ENCODE measurements at regions not wholly inside any gene's neighbourhood (a gene's known extent, or its start where the extent isn't known, plus 50 kb on each side); places are given as distances from the start of the nearest gene placed in this dataset.

- Histone ChIP-seq H3K9me3 (no peaks in the 10 kb centered on the region), H3K4me3 (no peak overlapping the region), H3K36me3 (no peaks in the 10 kb centered on the region), H3K27ac (no peak overlapping the region), H3K27me3 (no peaks in the 10 kb centered on the region), H3K4me1 (no peaks in the 10 kb centered on the region)
- DNase-seq (no peak), ATAC-seq (ENCODE audit: low FRiP score in 2 of 2) (no peak)
- WGBS, 2 donors: 100% methylated on average over 1 of the region's 1 CpG
- TF ChIP-seq POLR2AphosphoS5 (IDR thresholded peaks at IDR 0.05) (no peak), EP300 (IDR thresholded peaks at IDR 0.05) (no peak), CTCF (IDR thresholded peaks at IDR 0.05) (no peak), POLR2A (IDR thresholded peaks at IDR 0.05) (no peak)
Observed at GRCh38 chr2:55973673-55974072, 50.1 kb upstream of the EFEMP1 start.

GRCh38 chr2:55976681-55977080 is 53.1 kb upstream of the EFEMP1 start:
- Histone ChIP-seq H3K9me3 (no peaks in the 10 kb centered on the region), H3K4me1 (no peaks in the 10 kb centered on the region), H3K27ac (no peak overlapping the region), H3K36me3 (no peaks in the 10 kb centered on the region), H3K27me3 (no peaks in the 10 kb centered on the region), H3K4me3 (no peak overlapping the region)
- DNase-seq (no peak), ATAC-seq (ENCODE audit: low FRiP score in 2 of 2) (no peak)
- no peak for TF ChIP-seq POLR2A (IDR thresholded peaks at IDR 0.05)
- no peak for TF ChIP-seq CTCF (IDR thresholded peaks at IDR 0.05)
- TF ChIP-seq EP300 (IDR thresholded peaks at IDR 0.05): no peak
- no peak for TF ChIP-seq POLR2AphosphoS5 (IDR thresholded peaks at IDR 0.05)

- ATAC-seq (ENCODE audit: low FRiP score in 2 of 2) (peak in 1 of 2 donors; percentile 24), DNase-seq (no peak)
- no peaks in the 10 kb centered on the region for H3K4me1 ChIP-seq
- no peak overlapping the region for H3K4me3 ChIP-seq
- WGBS, 2 donors: 25 to 29% methylated on average over 1 of the region's 1 CpG
- H3K36me3 ChIP-seq: no peaks in the 10 kb centered on the region
- no peak overlapping the region for H3K27ac ChIP-seq
- no peaks in the 10 kb centered on the region for H3K9me3 ChIP-seq
- no peaks in the 10 kb centered on the region for H3K27me3 ChIP-seq
- TF ChIP-seq EP300 (IDR thresholded peaks at IDR 0.05) (no peak), CTCF (IDR thresholded peaks at IDR 0.05) (no peak), POLR2AphosphoS5 (IDR thresholded peaks at IDR 0.05) (no peak), POLR2A (IDR thresholded peaks at IDR 0.05) (no peak)
Observed at GRCh38 chr2:55985406-55985805, 61.8 kb upstream of the EFEMP1 start.

- TF ChIP-seq POLR2AphosphoS5 (IDR thresholded peaks at IDR 0.05) (no peak), POLR2A (IDR thresholded peaks at IDR 0.05) (no peak), CTCF (IDR thresholded peaks at IDR 0.05) (no peak), EP300 (IDR thresholded peaks at IDR 0.05) (no peak)
- H3K9me3 ChIP-seq: no peaks in the 10 kb centered on the region
- H3K4me3 ChIP-seq: no peak overlapping the region
- no peaks in the 10 kb centered on the region for H3K4me1 ChIP-seq
- H3K27ac ChIP-seq: no peak overlapping the region
- ATAC-seq (ENCODE audit: low FRiP score in 2 of 2): no peak
- DNase-seq: no peak
- WGBS, 2 donors: 86 to 93% methylated on average over 2 of the region's 2 CpGs
- H3K27me3 ChIP-seq: no peaks in the 10 kb centered on the region
- no peaks in the 10 kb centered on the region for H3K36me3 ChIP-seq
Observed at GRCh38 chr2:55986001-55986400, 62.4 kb upstream of the EFEMP1 start.

- ATAC-seq (ENCODE audit: low FRiP score in 2 of 2) (no peak), DNase-seq (no peak)
- Histone ChIP-seq H3K9me3 (no peaks in the 10 kb centered on the region), H3K27me3 (no peaks in the 10 kb centered on the region), H3K36me3 (no peaks in the 10 kb centered on the region), H3K4me3 (no peak overlapping the region), H3K4me1 (no peaks in the 10 kb centered on the region), H3K27ac (no peak overlapping the region)
- TF ChIP-seq POLR2AphosphoS5 (IDR thresholded peaks at IDR 0.05) (no peak), POLR2A (IDR thresholded peaks at IDR 0.05) (no peak), EP300 (IDR thresholded peaks at IDR 0.05) (no peak), CTCF (IDR thresholded peaks at IDR 0.05) (no peak)
Observed at GRCh38 chr2:55986700-55987440, 63.3 kb upstream of the EFEMP1 start.

Measured in upper lobe of left lung (tissue), 6 donors.